Retinal pigment epithelial cell (primary cell): ENCODE measurements at regions not wholly inside any gene's neighbourhood (a gene's known extent, or its start where the extent isn't known, plus 50 kb on each side); places are given as distances from the start of the nearest gene placed in this dataset.
"Not testable (repeated sequence)": the region's sequence is repeated elsewhere in the genome, so short reads cannot be mapped to it uniquely, and the experiment has no call there.

ENCODE experiments used
- DNase-seq: peaks from one replicate; pipeline ENCODE4 v3.0.0-alpha.2; 2010; ENCODE audit warnings: low read depth
- H3K4me3 ChIP-seq: 2 replicates; pipeline ENCODE4 v1.5.1; 2011; ENCODE audit warnings: mild to moderate bottlenecking, low read length, control low read depth, moderate library complexity
- CTCF ChIP-seq: conservative IDR thresholded peaks from 2 replicates; pipeline ENCODE4 v1.5.1; 2011; ENCODE audit warnings: low read depth, low read length, control low read depth, inconsistent platforms

- no peak for DNase-seq
- no peak overlapping the region for H3K4me3 ChIP-seq
- no peak for TF ChIP-seq CTCF
These were observed 294.2 kb upstream of the CT83 start for GRCh38 chrX:116756958-116757357.

- no peak overlapping the region for H3K4me3 ChIP-seq
- no peak for DNase-seq
- TF ChIP-seq CTCF = no peak
These were observed 287.2 kb upstream of the CT83 start for GRCh38 chrX:116749943-116750342.

- no peak for TF ChIP-seq CTCF
- H3K4me3 ChIP-seq = no peak overlapping the region
- no peak for DNase-seq
These were observed 269.4 kb upstream of the CT83 start for GRCh38 chrX:116732214-116732613.

- H3K4me3 ChIP-seq = no peak overlapping the region
- no peak for TF ChIP-seq CTCF
- no peak for DNase-seq
These were observed 264.0 kb upstream of the CT83 start for GRCh38 chrX:116726806-116727205.

GRCh38 chrX:116694046-116694445, 231.3 kb upstream of the CT83 start:
- no peak for TF ChIP-seq CTCF
- no peak overlapping the region for H3K4me3 ChIP-seq
- no peak for DNase-seq

- DNase-seq = not testable (repeated sequence)
These were observed 216.8 kb upstream of the CT83 start for GRCh38 chrX:116679544-116679943.

GRCh38 chrX:116667346-116668134, 204.8 kb upstream of the CT83 start:
- no peak for TF ChIP-seq CTCF
- DNase-seq = no peak
- H3K4me3 ChIP-seq = no peak overlapping the region

More at GRCh38 chrX:116679544-116679943, 216.8 kb upstream of the CT83 start:
- H3K4me3 ChIP-seq = not testable (repeated sequence)
